PC-9 (cell line): ENCODE measurements at regions not wholly inside any gene's neighbourhood (a gene's known extent, or its start where the extent isn't known, plus 50 kb on each side); places are given as distances from the start of the nearest gene placed in this dataset.

ENCODE experiments used
- BruUV-seq: library from RNA; stranded (reverse); fragments of 400-500 nt; replicated peaks from 2 replicates; lab custom pipeline; 2021; lab: Mats Ljungman, UMichigan
- CTCF ChIA-PET: fragments of 300-600 bp; sonication (Branson Sonifier 250); formaldehyde crosslinking; loops from one replicate; lab custom pipeline; 2022; ENCODE audit warnings: antibody characterized with exemption; lab: Charles Lee
- POLR2A ChIA-PET: fragments of 300-600 bp; sonication (Branson Sonifier 250); formaldehyde crosslinking; loops from one replicate; lab custom pipeline; 2022; ENCODE audit warnings: antibody characterized with exemption; ENCODE audit not compliant: unreplicated experiment; lab: Charles Lee
- DNase-seq, 2 experiments: peaks; one replicate each; pipeline versions ENCODE4 v3.0.0 to v3.0.0-alpha.2; 2015 to 2022; ENCODE audit warnings: mixed read lengths in 1 of 2
- H2AFZ ChIP-seq: fragments of 200-600 bp; sonication (generic); 2 replicates; pipeline ENCODE4 v1.8.1; 2017; ENCODE audit warnings: antibody characterized with exemption
- H3F3A ChIP-seq: fragments of 200-600 bp; sonication (generic); 2 replicates; pipeline ENCODE4 v1.8.1; 2017; ENCODE audit warnings: antibody characterized with exemption, mild to moderate bottlenecking, low read depth; ENCODE audit not compliant: insufficient read depth
- H3K27ac ChIP-seq: fragments of 200-600 bp; sonication (generic); 2 replicates; pipeline ENCODE4 v1.6.1; 2016; ENCODE audit warnings: mixed run types
- H3K27me3 ChIP-seq: fragments of 200-600 bp; sonication (generic); 2 replicates; pipeline ENCODE4 v1.6.1; 2016; ENCODE audit warnings: low read depth, mixed run types; ENCODE audit not compliant: insufficient read depth
- H3K36me3 ChIP-seq: fragments of 200-600 bp; sonication (generic); 2 replicates; pipeline ENCODE4 v1.6.1; 2016; ENCODE audit warnings: low read depth, mixed run types
- H3K4me1 ChIP-seq: fragments of 200-600 bp; sonication (generic); replicated peaks from 2 replicates; pipeline ENCODE4 v1.6.1; 2016; ENCODE audit warnings: mixed run types; ENCODE audit not compliant: insufficient read depth
- H3K4me2 ChIP-seq: fragments of 200-600 bp; sonication (generic); 2 replicates; pipeline ENCODE4 v1.6.1; 2017; ENCODE audit warnings: mixed run types
- H3K4me3 ChIP-seq: fragments of 200-600 bp; sonication (generic); 2 replicates; pipeline ENCODE4 v1.6.1; 2016; ENCODE audit warnings: mixed run types
- H3K79me2 ChIP-seq: fragments of 200-600 bp; sonication (generic); 2 replicates; pipeline ENCODE4 v1.6.1; 2017; ENCODE audit warnings: low read depth, mixed run types
- H3K9me2 ChIP-seq: fragments of 200-600 bp; sonication (generic); 2 replicates; pipeline ENCODE4 v1.8.1; 2017; ENCODE audit warnings: mild to moderate bottlenecking; ENCODE audit not compliant: insufficient read depth
- H3K9me3 ChIP-seq: fragments of 200-600 bp; sonication (generic); 2 replicates; pipeline ENCODE4 v1.8.1; 2016; ENCODE audit warnings: low read depth; ENCODE audit not compliant: insufficient read depth
- H4K20me1 ChIP-seq: fragments of 200-600 bp; sonication (generic); 2 replicates; pipeline ENCODE4 v1.8.1; 2017; ENCODE audit not compliant: insufficient read depth
- CTCF ChIP-seq: fragments of 200-600 bp; sonication (generic); conservative IDR thresholded peaks from 2 replicates; pipeline ENCODE4 v1.6.1; 2017; ENCODE audit warnings: mixed run types, antibody characterized with exemption, mild to moderate bottlenecking, moderate library complexity
- EZH2 ChIP-seq: fragments of 200-600 bp; sonication (generic); IDR thresholded peaks from 2 replicates; pipeline ENCODE4 v1.8.0; 2017; ENCODE audit warnings: antibody characterized with exemption, low read depth
- intact Hi-C: fragments of 100-400 bp; cut with micrococcal nuclease; formaldehyde crosslinking; loops from one replicate; pipeline ENCODE4 v1.10.0; 2022; ENCODE audit not compliant: unreplicated experiment

- H3K79me2 ChIP-seq, result no peaks in the 10 kb centered on the region
- no peaks in the 10 kb centered on the region for H3F3A ChIP-seq
- ChIA-PET CTCF (no interaction called here), POLR2A (no interaction called here)
- H3K36me3 ChIP-seq, result no peaks in the 10 kb centered on the region
- no peak overlapping the region for H3K4me3 ChIP-seq
- BruUV-seq, result no TSS peak
- intact Hi-C loops, result no loop called here
- H4K20me1 ChIP-seq, result no peaks in the 10 kb centered on the region
- no peaks in the 10 kb centered on the region for H3K9me3 ChIP-seq
- DNase-seq, result no peak
- H3K27ac ChIP-seq, result no peak overlapping the region
- H3K9me2 ChIP-seq, result no peaks in the 10 kb centered on the region
- TF ChIP-seq EZH2 (no peak), CTCF (no peak)
- no peak overlapping the region for H3K4me2 ChIP-seq
- H3K4me1 ChIP-seq, result no peaks in the 10 kb centered on the region
- no peaks in the 10 kb centered on the region for H3K27me3 ChIP-seq
- no peak overlapping the region for H2AFZ ChIP-seq
These were observed 156.2 kb upstream of the EXOC2 start for GRCh38 chr6:849075-849506.

DNA sequence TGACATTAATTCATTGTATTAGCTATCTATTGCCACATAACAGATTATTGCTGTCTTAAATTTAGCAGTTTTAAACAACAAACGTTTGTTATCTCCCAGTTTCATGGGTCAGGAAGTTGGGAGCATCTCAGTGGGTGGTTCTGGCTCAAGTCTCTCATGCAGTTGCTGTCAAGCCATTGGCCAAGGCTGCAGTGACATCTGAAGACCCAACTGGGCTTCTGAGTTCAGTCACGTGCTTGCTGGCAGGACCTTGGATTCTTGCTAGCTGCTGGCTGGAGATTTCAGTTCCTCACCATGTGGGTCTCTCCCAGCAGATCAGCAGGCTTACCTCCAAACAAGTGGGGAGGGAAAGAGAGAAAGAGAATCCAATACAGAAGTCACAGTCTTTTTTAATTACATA lies 152.6 kb upstream of the EXOC2 start:
- Histone ChIP-seq H3K9me3 (no peaks in the 10 kb centered on the region), H3F3A (no peaks in the 10 kb centered on the region), H3K4me2 (no peak overlapping the region), H3K4me3 (no peak overlapping the region), H4K20me1 (no peaks in the 10 kb centered on the region), H3K9me2 (no peaks in the 10 kb centered on the region), H3K27me3 (no peaks in the 10 kb centered on the region), H3K36me3 (no peaks in the 10 kb centered on the region), H3K79me2 (no peaks in the 10 kb centered on the region), H2AFZ (no peak overlapping the region), H3K4me1 (no peaks in the 10 kb centered on the region), H3K27ac (no peak overlapping the region)
- BruUV-seq, result no TSS peak
- TF ChIP-seq CTCF (no peak), EZH2 (no peak)
- intact Hi-C loops, result no loop called here
- POLR2A ChIA-PET, result no interaction called here
- CTCF ChIA-PET, result no interaction called here
- DNase-seq, result no peak

DNA sequence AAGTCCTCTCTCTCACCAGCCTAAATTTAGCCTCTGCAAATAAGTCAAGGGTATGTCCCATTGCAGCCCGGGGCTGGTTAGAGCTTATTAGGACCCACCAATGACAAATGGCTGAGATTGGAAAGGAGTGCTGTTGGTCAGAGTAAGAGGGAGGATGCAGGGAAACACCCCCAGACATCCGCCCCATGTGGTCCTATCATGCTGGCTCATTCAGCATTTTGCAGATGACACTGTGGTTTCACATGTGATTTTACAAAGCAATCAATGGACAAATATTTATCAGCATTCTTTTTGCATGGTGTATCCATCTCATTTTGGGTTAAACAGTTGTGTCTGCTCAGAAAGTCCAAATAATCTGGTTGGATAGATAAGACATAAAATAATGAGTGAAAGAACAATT lies 152.2 kb upstream of the EXOC2 start:
- intact Hi-C loops, result no loop called here
- Histone ChIP-seq H3K79me2 (no peaks in the 10 kb centered on the region), H3K36me3 (no peaks in the 10 kb centered on the region), H4K20me1 (no peaks in the 10 kb centered on the region), H2AFZ (no peak overlapping the region), H3K4me1 (no peaks in the 10 kb centered on the region), H3K27me3 (no peaks in the 10 kb centered on the region), H3K4me2 (no peak overlapping the region), H3F3A (no peaks in the 10 kb centered on the region), H3K4me3 (no peak overlapping the region), H3K9me2 (no peaks in the 10 kb centered on the region), H3K9me3 (no peaks in the 10 kb centered on the region), H3K27ac (no peak overlapping the region)
- TF ChIP-seq CTCF (no peak), EZH2 (no peak)
- POLR2A ChIA-PET, result no interaction called here
- DNase-seq, result no peak
- no TSS peak for BruUV-seq
- CTCF ChIA-PET, result no interaction called here
